Upper lobe of left lung (tissue), 6 donors: ENCODE measurements at regions not wholly inside any gene's neighbourhood (a gene's known extent, or its start where the extent isn't known, plus 50 kb on each side); places are given as distances from the start of the nearest gene placed in this dataset.

Experiments
- ATAC-seq, 2 donors: fragments of 200-7000 bp; cut with Tn5 transposase; one replicate each; pipeline ENCODE4 v1.9.1; 2022; ENCODE audit warnings: mild to moderate bottlenecking in 2 of 2, moderate library complexity in 2 of 2; ENCODE audit not compliant: low FRiP score in 2 of 2
- DNase-seq, 2 donors: peaks; one replicate each; pipeline ENCODE4 v3.0.0-alpha.2; 2019 to 2020
- H3K27ac ChIP-seq, 4 donors: fragments of 200-600 bp; sonication (generic); one replicate each; pipeline ENCODE4 v1.5.1; 2016 to 2019
- H3K27me3 ChIP-seq, 4 donors: fragments of 200-600 bp; sonication (generic); one replicate each; pipeline ENCODE4 v1.5.1; 2017 to 2019
- H3K36me3 ChIP-seq, 4 donors: fragments of 200-600 bp; sonication (generic); one replicate each; pipeline ENCODE4 v1.5.1; 2016 to 2019
- H3K4me1 ChIP-seq, 4 donors: fragments of 200-600 bp; sonication (generic); one replicate each; pipeline ENCODE4 v1.5.1; 2018 to 2019
- H3K4me3 ChIP-seq, 4 donors: fragments of 200-600 bp; sonication (generic); one replicate each; pipeline ENCODE4 v1.5.1; 2017 to 2019; ENCODE audit warnings: mild to moderate bottlenecking in 2 of 4, moderate library complexity in 1 of 4
- H3K9me3 ChIP-seq, 4 donors: fragments of 200-600 bp; sonication (generic); one replicate each; pipeline ENCODE4 v1.5.1; 2018 to 2019
- EP300 ChIP-seq, 4 donors: sonication (generic); formaldehyde crosslinking; IDR thresholded peaks; one replicate each; pipeline ENCODE4 v1.5.1; 2017; ENCODE audit warnings: antibody characterized with exemption in 4 of 4, control low read depth in 2 of 4
- POLR2A ChIP-seq, 4 donors: fragments of 450-650 bp; IDR thresholded peaks; one replicate each; pipeline ENCODE4 v1.5.1; 2016 to 2017; ENCODE audit warnings: antibody characterized with exemption in 4 of 4, mild to moderate bottlenecking in 2 of 4
- POLR2AphosphoS5 ChIP-seq, 2 donors: sonication (generic); formaldehyde crosslinking; IDR thresholded peaks; one replicate each; pipeline ENCODE4 v1.5.1; 2017; ENCODE audit warnings: antibody characterized with exemption in 2 of 2
- WGBS, 2 donors: methylation state at CpG; one replicate each; pipeline ENCODE4 v1.1.5; 2017 to 2018; 5-methylcytosine and 5-hydroxymethylcytosine counted together
- TF ChIP-seq, protein P1 (sequence below), 6 experiments: fragments of 450-650 bp in 4 of 6; fragments of 200-600 bp in 2 of 6; sonication (generic) in 2 of 6; IDR thresholded peaks; one replicate each; pipeline ENCODE4 v1.5.1; 2016 to 2019; ENCODE audit warnings: antibody characterized with exemption in 6 of 6
- donor health status: DM: no; HTN: no; CAD: no; lungs with moderate emphysema.
- donor health status: DM: no; HTN: yes; CAD: no; lungs with severe emphysema.

GRCh38 chr17:33992113-33992512, 263.0 kb upstream of the CCL2 start:
- TF ChIP-seq POLR2AphosphoS5 (IDR thresholded peaks at IDR 0.05), result no peak
- no peak for TF ChIP-seq POLR2A (IDR thresholded peaks at IDR 0.05)
- no peak for TF ChIP-seq EP300 (IDR thresholded peaks at IDR 0.05)
- TF ChIP-seq, protein P1, sequence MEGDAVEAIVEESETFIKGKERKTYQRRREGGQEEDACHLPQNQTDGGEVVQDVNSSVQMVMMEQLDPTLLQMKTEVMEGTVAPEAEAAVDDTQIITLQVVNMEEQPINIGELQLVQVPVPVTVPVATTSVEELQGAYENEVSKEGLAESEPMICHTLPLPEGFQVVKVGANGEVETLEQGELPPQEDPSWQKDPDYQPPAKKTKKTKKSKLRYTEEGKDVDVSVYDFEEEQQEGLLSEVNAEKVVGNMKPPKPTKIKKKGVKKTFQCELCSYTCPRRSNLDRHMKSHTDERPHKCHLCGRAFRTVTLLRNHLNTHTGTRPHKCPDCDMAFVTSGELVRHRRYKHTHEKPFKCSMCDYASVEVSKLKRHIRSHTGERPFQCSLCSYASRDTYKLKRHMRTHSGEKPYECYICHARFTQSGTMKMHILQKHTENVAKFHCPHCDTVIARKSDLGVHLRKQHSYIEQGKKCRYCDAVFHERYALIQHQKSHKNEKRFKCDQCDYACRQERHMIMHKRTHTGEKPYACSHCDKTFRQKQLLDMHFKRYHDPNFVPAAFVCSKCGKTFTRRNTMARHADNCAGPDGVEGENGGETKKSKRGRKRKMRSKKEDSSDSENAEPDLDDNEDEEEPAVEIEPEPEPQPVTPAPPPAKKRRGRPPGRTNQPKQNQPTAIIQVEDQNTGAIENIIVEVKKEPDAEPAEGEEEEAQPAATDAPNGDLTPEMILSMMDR (IDR thresholded peaks at IDR 0.05), result no peak
- no peak for DNase-seq

GRCh38 chr17:34000639-34001038, 254.4 kb upstream of the CCL2 start:
- DNase-seq (no peak), ATAC-seq (no peak)
- Histone ChIP-seq H3K4me3 (no peak overlapping the region), H3K36me3 (no peaks in the 10 kb centered on the region), H3K4me1 (no peaks in the 10 kb centered on the region), H3K27me3 (no peaks in the 10 kb centered on the region), H3K9me3 (peaks cover 0 to 14% (median 2%) of the 10 kb centered on the region in 4 donors), H3K27ac (no peak overlapping the region)
- TF ChIP-seq, protein P1 (IDR thresholded peaks at IDR 0.05), result no peak
- no peak for TF ChIP-seq EP300 (IDR thresholded peaks at IDR 0.05)
- TF ChIP-seq POLR2AphosphoS5 (IDR thresholded peaks at IDR 0.05), result no peak
- no peak for TF ChIP-seq POLR2A (IDR thresholded peaks at IDR 0.05)
- 34 to 53% methylated on average over 1 of the region's 1 CpG for WGBS, 2 donors

More at GRCh38 chr17:33992113-33992512, 263.0 kb upstream of the CCL2 start:
- Histone ChIP-seq H3K27ac (no peak overlapping the region), H3K4me1 (no peaks in the 10 kb centered on the region), H3K4me3 (no peak overlapping the region), H3K9me3 (no peaks in the 10 kb centered on the region), H3K27me3 (no peaks in the 10 kb centered on the region), H3K36me3 (no peaks in the 10 kb centered on the region)
- no peak for ATAC-seq
- 69 to 91% methylated on average over 5 of the region's 5 CpGs for WGBS, 2 donors

DNA sequence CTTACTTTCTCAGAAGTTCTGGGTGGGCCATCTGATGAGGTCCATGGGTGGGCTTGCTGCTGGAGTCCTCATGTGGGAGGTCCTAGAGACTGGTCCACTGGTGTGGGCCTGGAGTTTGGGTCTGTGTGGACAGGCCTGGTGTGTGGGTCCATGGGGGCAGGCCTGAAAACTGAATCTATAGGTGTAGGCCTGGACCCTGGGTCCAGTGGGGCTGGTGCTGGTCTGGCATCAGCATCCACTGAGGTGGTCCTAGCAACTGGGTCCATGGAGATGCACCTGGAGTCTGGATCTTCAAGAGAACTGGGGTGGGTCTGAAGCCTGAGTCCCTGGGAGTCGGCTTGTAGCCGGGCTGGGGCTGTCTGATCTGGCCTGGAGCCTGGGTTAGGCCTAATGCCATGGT, 253.8 kb upstream of the CCL2 start:
- Histone ChIP-seq H3K27ac (no peak overlapping the region), H3K9me3 (peaks cover 0 to 14% (median 2%) of the 10 kb centered on the region in 4 donors), H3K36me3 (no peaks in the 10 kb centered on the region), H3K27me3 (no peaks in the 10 kb centered on the region), H3K4me1 (no peaks in the 10 kb centered on the region), H3K4me3 (no peak overlapping the region)
- DNase-seq (no peak), ATAC-seq (peak in 1 of 2 donors; percentile 40)
- TF ChIP-seq, protein P1 (IDR thresholded peaks at IDR 0.05), result no peak
- TF ChIP-seq EP300 (IDR thresholded peaks at IDR 0.05) (no peak), POLR2A (IDR thresholded peaks at IDR 0.05) (no peak), POLR2AphosphoS5 (IDR thresholded peaks at IDR 0.05) (no peak)
- WGBS, 2 donors, result 97% methylated on average over 2 of the region's 2 CpGs; no CpG with 5 or more reads in 1 of the 2 donors

GRCh38 chr17:34006126-34006525, 249.0 kb upstream of the CCL2 start:
- TF ChIP-seq POLR2A (IDR thresholded peaks at IDR 0.05) (no peak), EP300 (IDR thresholded peaks at IDR 0.05) (no peak), POLR2AphosphoS5 (IDR thresholded peaks at IDR 0.05) (no peak)
- TF ChIP-seq, protein P1 (IDR thresholded peaks at IDR 0.05), result no peak
- H3K4me3 ChIP-seq, result no peak overlapping the region
- peaks cover 0 to 4% (median 1%) of the 10 kb centered on the region in 4 donors for H3K9me3 ChIP-seq
- H3K27me3 ChIP-seq, result no peaks in the 10 kb centered on the region
- no peak overlapping the region for H3K27ac ChIP-seq
- DNase-seq (no peak), ATAC-seq (no peak)
- WGBS, 2 donors, result 38 to 47% methylated on average over 3 of the region's 3 CpGs
- H3K36me3 ChIP-seq, result no peaks in the 10 kb centered on the region
- H3K4me1 ChIP-seq, result no peaks in the 10 kb centered on the region

GRCh38 chr17:34008125-34008524, 247.0 kb upstream of the CCL2 start:
- H3K9me3 ChIP-seq, result no peaks in the 10 kb centered on the region
- ATAC-seq, result no peak
- H3K4me3 ChIP-seq, result no peak overlapping the region
- no peak for DNase-seq
- no peaks in the 10 kb centered on the region for H3K36me3 ChIP-seq
- no peaks in the 10 kb centered on the region for H3K4me1 ChIP-seq
- H3K27me3 ChIP-seq, result no peaks in the 10 kb centered on the region
- no peak overlapping the region for H3K27ac ChIP-seq
- TF ChIP-seq POLR2A (IDR thresholded peaks at IDR 0.05), result no peak
- TF ChIP-seq, protein P1 (IDR thresholded peaks at IDR 0.05), result no peak
- TF ChIP-seq POLR2AphosphoS5 (IDR thresholded peaks at IDR 0.05), result no peak
- no peak for TF ChIP-seq EP300 (IDR thresholded peaks at IDR 0.05)
- 75 to 79% methylated on average over 1 of the region's 1 CpG for WGBS, 2 donors
